CD4-positive, alpha-beta T cell (primary cell): ENCODE measurements at regions not wholly inside any gene's neighbourhood (a gene's known extent, or its start where the extent isn't known, plus 50 kb on each side); places are given as distances from the start of the nearest gene placed in this dataset.

Source experiments
- ATAC-seq: fragments of 200-7000 bp; cut with Tn5 transposase; one replicate; pipeline ENCODE4 v1.10.0; 2022; ENCODE audit warnings: mild to moderate bottlenecking; ENCODE audit not compliant: poor library complexity
- CTCF ChIA-PET: fragments of 350-600 bp; sonication (Branson Sonifier 250); formaldehyde crosslinking; loops from one replicate; lab custom pipeline; 2021; ENCODE audit warnings: antibody characterized with exemption, inconsistent platforms; lab: Charles Lee
- POLR2A ChIA-PET: fragments of 350-600 bp; sonication (Branson Sonifier 250); formaldehyde crosslinking; loops from one replicate; lab custom pipeline; 2021; ENCODE audit warnings: antibody characterized with exemption, inconsistent platforms; lab: Charles Lee
- DNase-seq, 14 experiments: peaks; one replicate each; pipeline ENCODE4 v3.0.0-alpha.2; 2013 to 2020; ENCODE audit warnings: mixed read lengths in 2 of 14
- H3K27ac ChIP-seq, 2 donors: one replicate each; pipeline versions ENCODE4 v1.5.1 to v1.7.0; 2013; ENCODE audit warnings: low read length in 2 of 2, low read depth in 1 of 2, mild to moderate bottlenecking in 1 of 2
- H3K27me3 ChIP-seq, 2 experiments: 1 replicate in 1 of 2; 2 replicates in 1 of 2; pipeline versions ENCODE4 v1.6.1 to v1.7.0; 2013; ENCODE audit warnings: low read length in 2 of 2, control low read depth in 1 of 2, mild to moderate bottlenecking in 1 of 2, moderate library complexity in 1 of 2; ENCODE audit not compliant: insufficient read depth in 2 of 2, control insufficient read depth in 1 of 2
- H3K36me3 ChIP-seq: one replicate; pipeline ENCODE4 v1.6.1; 2013; ENCODE audit warnings: low read length, control low read depth; ENCODE audit not compliant: insufficient read depth
- H3K4me1 ChIP-seq: one replicate; pipeline ENCODE4 v1.6.1; 2013; ENCODE audit warnings: low read length, control low read depth; ENCODE audit not compliant: insufficient read depth
- H3K4me3 ChIP-seq: one replicate; pipeline ENCODE4 v1.5.1; 2013; ENCODE audit warnings: mild to moderate bottlenecking, low read length, moderate library complexity
- H3K9me3 ChIP-seq, 2 experiments: 1 replicate in 1 of 2; 2 replicates in 1 of 2; pipeline versions ENCODE4 v1.6.1 to v1.7.0; 2013; ENCODE audit warnings: low read length in 2 of 2, mild to moderate bottlenecking in 2 of 2, control low read depth in 1 of 2, moderate library complexity in 1 of 2; ENCODE audit not compliant: control insufficient read depth in 1 of 2, insufficient read depth in 1 of 2
- H3K27ac Mint-ChIP-seq: one replicate; pipeline ENCODE4 v1.8.0; 2020; ENCODE audit warnings: mixed read lengths
- H3K27me3 Mint-ChIP-seq: one replicate; pipeline ENCODE4 v1.8.0; 2021; ENCODE audit warnings: mixed read lengths
- H3K36me3 Mint-ChIP-seq: one replicate; pipeline ENCODE4 v1.8.0; 2021; ENCODE audit warnings: low read depth, mixed read lengths
- H3K4me1 Mint-ChIP-seq: one replicate; pipeline ENCODE4 v1.8.0; 2021; ENCODE audit warnings: low read depth, mixed read lengths
- H3K4me3 Mint-ChIP-seq: one replicate; pipeline ENCODE4 v1.8.0; 2020; ENCODE audit warnings: mild to moderate bottlenecking, mixed read lengths
- H3K9me3 Mint-ChIP-seq: one replicate; pipeline ENCODE4 v1.8.0; 2020; ENCODE audit warnings: mixed read lengths
- intact Hi-C, 2 experiments: fragments of 100-400 bp; cut with DNase I in 1 of 2; cut with micrococcal nuclease in 1 of 2; formaldehyde crosslinking; loops; one replicate each; pipeline versions ENCODE4 v1.15.1 to v1.9.0; 2023 to 2025; cut with DNase I, micrococcal nuclease
- TF ChIP-seq, protein P1 (sequence below): fragments of 200-600 bp; IDR thresholded peaks from one replicate; pipeline ENCODE4 v1.8.0; 2022; ENCODE audit warnings: antibody characterized with exemption, mild to moderate bottlenecking

DNA sequence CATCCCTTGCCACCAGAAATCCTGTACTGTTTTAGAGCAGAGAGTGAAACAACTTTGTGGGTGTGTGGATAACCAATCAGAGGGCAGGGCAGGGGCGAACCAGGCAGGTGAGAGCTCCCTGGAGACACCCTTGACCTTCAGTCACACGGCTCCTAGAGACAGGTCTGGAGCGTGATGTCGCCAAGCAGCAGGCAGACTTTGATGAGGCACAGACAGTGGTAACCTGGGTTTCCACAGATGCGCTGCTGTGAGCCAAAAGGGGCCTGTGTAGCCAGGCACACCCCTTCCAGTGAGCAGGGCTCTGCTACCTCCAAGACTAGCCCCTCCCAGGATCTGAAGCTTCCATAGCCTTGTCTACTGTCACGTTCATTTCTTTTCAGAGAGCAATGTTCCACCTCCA, 317.8 kb upstream of the ADCY2 start:
- ChIA-PET POLR2A (no interaction called here), CTCF (no interaction called here)

DNA sequence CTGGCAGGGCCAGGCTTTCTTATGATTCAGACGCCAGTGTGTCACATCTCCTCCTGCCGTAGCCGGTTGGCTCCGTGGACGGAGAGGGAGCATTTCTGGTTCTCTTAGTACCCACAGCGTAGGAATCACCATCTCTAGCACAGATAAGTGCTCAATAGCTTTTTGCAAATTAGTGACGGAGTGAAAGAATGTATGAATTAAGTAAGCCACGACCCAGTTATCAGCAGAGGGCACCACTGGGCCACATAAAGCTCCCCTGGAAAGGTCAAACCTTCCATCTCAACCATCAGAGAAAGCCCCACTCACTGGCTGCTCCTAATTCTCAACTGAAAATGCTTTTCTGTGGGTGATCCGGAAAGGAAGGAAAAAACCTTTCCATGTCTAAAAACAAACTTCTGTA, 317.0 kb upstream of the ADCY2 start:
- Mint-ChIP-seq H3K4me3 (no peak overlapping the region), H3K4me1 (no peaks in the 10 kb centered on the region), H3K27ac (no peak overlapping the region), H3K36me3 (no peaks in the 10 kb centered on the region), H3K27me3 (no peaks in the 10 kb centered on the region), H3K9me3 (no peaks in the 10 kb centered on the region)
- DNase-seq (no peak), ATAC-seq (no peak)
- TF ChIP-seq, protein P1, sequence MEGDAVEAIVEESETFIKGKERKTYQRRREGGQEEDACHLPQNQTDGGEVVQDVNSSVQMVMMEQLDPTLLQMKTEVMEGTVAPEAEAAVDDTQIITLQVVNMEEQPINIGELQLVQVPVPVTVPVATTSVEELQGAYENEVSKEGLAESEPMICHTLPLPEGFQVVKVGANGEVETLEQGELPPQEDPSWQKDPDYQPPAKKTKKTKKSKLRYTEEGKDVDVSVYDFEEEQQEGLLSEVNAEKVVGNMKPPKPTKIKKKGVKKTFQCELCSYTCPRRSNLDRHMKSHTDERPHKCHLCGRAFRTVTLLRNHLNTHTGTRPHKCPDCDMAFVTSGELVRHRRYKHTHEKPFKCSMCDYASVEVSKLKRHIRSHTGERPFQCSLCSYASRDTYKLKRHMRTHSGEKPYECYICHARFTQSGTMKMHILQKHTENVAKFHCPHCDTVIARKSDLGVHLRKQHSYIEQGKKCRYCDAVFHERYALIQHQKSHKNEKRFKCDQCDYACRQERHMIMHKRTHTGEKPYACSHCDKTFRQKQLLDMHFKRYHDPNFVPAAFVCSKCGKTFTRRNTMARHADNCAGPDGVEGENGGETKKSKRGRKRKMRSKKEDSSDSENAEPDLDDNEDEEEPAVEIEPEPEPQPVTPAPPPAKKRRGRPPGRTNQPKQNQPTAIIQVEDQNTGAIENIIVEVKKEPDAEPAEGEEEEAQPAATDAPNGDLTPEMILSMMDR = no peak
- H3K4me1 ChIP-seq = no peaks in the 10 kb centered on the region
- no peaks in the 10 kb centered on the region for H3K36me3 ChIP-seq
- CTCF ChIA-PET = interaction anchor here (1.4 kb wide), 1 partner anchor 8 kb away, joined by 3 read pairs; no protein-coding TSS in a partner anchor
- no peaks in the 10 kb centered on the region for H3K27me3 ChIP-seq
- intact Hi-C loops = no loop called here
- no peak overlapping the region for H3K4me3 ChIP-seq
- no peak overlapping the region for H3K27ac ChIP-seq
- H3K9me3 ChIP-seq = peaks cover 0 to 7% of the 10 kb centered on the region in 2 experiments
- POLR2A ChIA-PET = no interaction called here

More for the DNA sequence above, 317.8 kb upstream of the ADCY2 start:
- DNase-seq = no peak
- TF ChIP-seq, protein P1 = no peak
- Mint-ChIP-seq H3K36me3 (no peaks in the 10 kb centered on the region), H3K27ac (no peak overlapping the region), H3K27me3 (no peaks in the 10 kb centered on the region), H3K4me1 (no peaks in the 10 kb centered on the region), H3K9me3 (no peaks in the 10 kb centered on the region), H3K4me3 (no peak overlapping the region)
- no peaks in the 10 kb centered on the region for H3K27me3 ChIP-seq
- H3K4me3 ChIP-seq = no peak overlapping the region
- no peak overlapping the region for H3K27ac ChIP-seq
- H3K36me3 ChIP-seq = no peaks in the 10 kb centered on the region
- H3K4me1 ChIP-seq = no peaks in the 10 kb centered on the region
- ATAC-seq = no peak
- intact Hi-C loops = no loop called here
- peaks cover 0 to 7% of the 10 kb centered on the region in 2 experiments for H3K9me3 ChIP-seq

DNA sequence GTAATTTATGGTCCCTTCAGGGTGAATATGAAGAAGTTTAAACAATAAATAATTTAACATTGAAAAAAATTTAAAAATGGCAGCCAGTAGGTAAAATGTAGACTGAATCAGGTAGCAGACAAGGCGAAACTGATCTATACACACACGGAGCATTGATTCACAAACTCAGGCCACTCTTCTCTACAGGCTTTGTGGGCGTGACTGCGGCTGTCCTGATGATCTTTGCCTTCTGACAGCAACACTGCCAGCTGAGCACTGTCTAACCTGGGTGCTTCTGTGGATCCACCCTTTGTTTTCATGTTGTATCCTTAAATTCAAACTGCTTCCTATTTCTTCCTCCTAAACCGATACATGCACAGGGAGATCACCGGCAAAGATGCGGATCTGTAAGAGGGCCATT, 315.4 kb upstream of the ADCY2 start:
- no peak overlapping the region for H3K4me3 ChIP-seq
- H3K27ac Mint-ChIP-seq = no peak overlapping the region
- H3K36me3 ChIP-seq = no peaks in the 10 kb centered on the region
- H3K4me1 Mint-ChIP-seq = no peaks in the 10 kb centered on the region
- POLR2A ChIA-PET = no interaction called here
- H3K4me1 ChIP-seq = no peaks in the 10 kb centered on the region
- intact Hi-C loops = no loop called here
- TF ChIP-seq, protein P1 = no peak
- H3K9me3 ChIP-seq = peaks cover 0 to 7% of the 10 kb centered on the region in 2 experiments
- H3K27me3 Mint-ChIP-seq = no peaks in the 10 kb centered on the region
- no peak overlapping the region for H3K27ac ChIP-seq
- no peak overlapping the region for H3K4me3 Mint-ChIP-seq
- H3K36me3 Mint-ChIP-seq = no peaks in the 10 kb centered on the region
- no peaks in the 10 kb centered on the region for H3K27me3 ChIP-seq
- H3K9me3 Mint-ChIP-seq = no peaks in the 10 kb centered on the region
- no peak for DNase-seq
- no peak for ATAC-seq
- CTCF ChIA-PET = no interaction called here
